H1 (cell line): ENCODE measurements at regions not wholly inside any gene's neighbourhood (a gene's known extent, or its start where the extent isn't known, plus 50 kb on each side); places are given as distances from the start of the nearest gene placed in this dataset.

Experiments used
- CTCF ChIA-PET: fragments of 300-600 bp; sonication (Branson Sonifier 250); formaldehyde crosslinking; loops from one replicate; lab custom pipeline; 2021; ENCODE audit not compliant: partially characterized antibody; lab: Charles Lee
- POLR2A ChIA-PET: fragments of 300-600 bp; sonication (Branson Sonifier 250); formaldehyde crosslinking; loops from one replicate; lab custom pipeline; 2021; ENCODE audit warnings: inconsistent platforms; ENCODE audit not compliant: partially characterized antibody; lab: Charles Lee
- DNase-seq, 2 experiments: peaks; one replicate each; pipeline versions ENCODE4 v3.0.0 to v3.0.0-alpha.2; 2010 to 2022; ENCODE audit warnings: low spot score in 2 of 2, low read depth in 1 of 2, mixed read lengths in 1 of 2
- FAIRE-seq: peaks from 2 replicates; lab custom pipeline; 2011; peaks lifted over from hg19 to GRCh38; lab: Jason Lieb, UNC
- H2AFZ ChIP-seq: 2 replicates; pipeline ENCODE4 v1.8.1; 2012; ENCODE audit warnings: low read length, inconsistent platforms
- H2AK5ac ChIP-seq: 2 replicates; pipeline ENCODE4 v1.6.1; 2013; ENCODE audit warnings: low read depth, low read length
- H2BK120ac ChIP-seq: replicated peaks from 2 replicates; pipeline ENCODE3; 2013; ENCODE audit warnings: low read depth, low read length, inconsistent platforms
- H2BK12ac ChIP-seq: 2 replicates; pipeline ENCODE4 v1.6.1; 2013; ENCODE audit warnings: low read depth, low read length
- H2BK15ac ChIP-seq: 2 replicates; pipeline ENCODE4 v1.6.1; 2013; ENCODE audit warnings: low read length
- H2BK20ac ChIP-seq: 2 replicates; pipeline ENCODE4 v1.6.1; 2013; ENCODE audit warnings: low read length
- H2BK5ac ChIP-seq: 2 replicates; pipeline ENCODE4 v1.6.1; 2013; ENCODE audit warnings: low read depth, low read length
- H3K14ac ChIP-seq: 2 replicates; pipeline ENCODE4 v1.6.1; 2013; ENCODE audit warnings: inconsistent platforms; ENCODE audit not compliant: insufficient read length
- H3K18ac ChIP-seq: 2 replicates; pipeline ENCODE4 v1.6.1; 2013; ENCODE audit warnings: low read length; ENCODE audit errors: extremely low read depth
- H3K23ac ChIP-seq: 2 replicates; pipeline ENCODE4 v1.6.1; 2013; ENCODE audit warnings: inconsistent platforms; ENCODE audit not compliant: insufficient read length
- H3K23me2 ChIP-seq: 2 replicates; pipeline ENCODE4 v1.6.1; 2013; ENCODE audit warnings: low read depth, low read length
- H3K27ac ChIP-seq: 2 replicates; pipeline ENCODE4 v1.6.1; 2011; ENCODE audit warnings: low read depth, low read length, inconsistent platforms
- H3K27me3 ChIP-seq, 4 experiments: replicated peaks in 1 of 4; 1 replicate in 1 of 4; 2 replicates in 3 of 4; pipeline versions ENCODE4 v1.6.1 to v1.8.1; 2011 to 2013; ENCODE audit warnings: low read length in 3 of 4, mild to moderate bottlenecking in 3 of 4, inconsistent platforms in 2 of 4, mixed read lengths in 2 of 4, moderate library complexity in 1 of 4; ENCODE audit not compliant: control insufficient read depth in 3 of 4, insufficient read depth in 3 of 4; ENCODE audit errors: extremely low read depth in 1 of 4
- H3K36me3 ChIP-seq, 4 experiments: 2 replicates each; pipeline versions ENCODE4 v1.6.1 to v1.8.1; 2011 to 2013; ENCODE audit warnings: mild to moderate bottlenecking in 4 of 4, low read length in 3 of 4, moderate library complexity in 2 of 4, control low read depth in 1 of 4, inconsistent platforms in 1 of 4; ENCODE audit not compliant: insufficient read depth in 4 of 4, control insufficient read depth in 2 of 4
- H3K4ac ChIP-seq: replicated peaks from 2 replicates; pipeline ENCODE3; 2013; ENCODE audit warnings: low read length, low read depth, mixed read lengths, inconsistent platforms; ENCODE audit not compliant: insufficient read length
- H3K4me1 ChIP-seq, 4 experiments: replicated peaks in 1 of 4; 1 replicate in 1 of 4; 2 replicates in 3 of 4; pipeline versions ENCODE4 v1.6.1 to v1.8.1; 2011 to 2013; ENCODE audit warnings: low read length in 3 of 4, inconsistent platforms in 2 of 4, mixed read lengths in 1 of 4; ENCODE audit not compliant: insufficient read depth in 4 of 4, control insufficient read depth in 3 of 4
- H3K4me2 ChIP-seq, 2 experiments: 2 replicates each; pipeline versions ENCODE4 v1.6.1 to v1.8.1; 2011 to 2013; ENCODE audit warnings: low read depth in 2 of 2, low read length in 2 of 2, control low read depth in 1 of 2, inconsistent platforms in 1 of 2, mild to moderate bottlenecking in 1 of 2; ENCODE audit not compliant: insufficient read depth in 1 of 2
- H3K4me3 ChIP-seq, 4 experiments: fragments of 200-600, 300-600 bp in 1 of 4; sonication (generic), shearing (Covaris generic), sonication (Bioruptor Twin) in 1 of 4; 2 replicates each; pipeline versions ENCODE4 v1.5.1 to v1.8.1; 2011 to 2016; ENCODE audit warnings: low read length in 4 of 4, low read depth in 3 of 4, control low read depth in 2 of 4, inconsistent platforms in 2 of 4, mild to moderate bottlenecking in 2 of 4, mixed read lengths in 1 of 4, moderate library complexity in 1 of 4; ENCODE audit not compliant: insufficient read depth in 2 of 4; ENCODE audit errors: extremely low read depth in 1 of 4
- H3K56ac ChIP-seq: replicated peaks from 2 replicates; pipeline ENCODE3; 2013; ENCODE audit warnings: low read depth, mild to moderate bottlenecking, mixed read lengths, low read length, inconsistent platforms; ENCODE audit not compliant: insufficient read length
- H3K79me1 ChIP-seq: 2 replicates; pipeline ENCODE4 v1.6.1; 2013; ENCODE audit warnings: low read depth, low read length, control low read depth
- H3K79me2 ChIP-seq, 2 experiments: 2 replicates each; pipeline versions ENCODE4 v1.6.1 to v1.8.1; 2012 to 2013; ENCODE audit warnings: low read length in 2 of 2, mild to moderate bottlenecking in 2 of 2, inconsistent platforms in 1 of 2; ENCODE audit not compliant: insufficient read depth in 2 of 2, control insufficient read depth in 1 of 2
- H3K9ac ChIP-seq, 4 experiments: replicated peaks in 1 of 4; 1 replicate in 1 of 4; 2 replicates in 3 of 4; pipeline versions ENCODE4 v1.6.1 to v1.8.1; 2011 to 2013; ENCODE audit warnings: low read depth in 3 of 4, low read length in 3 of 4, control low read depth in 2 of 4, mild to moderate bottlenecking in 2 of 4, moderate library complexity in 2 of 4, inconsistent platforms in 1 of 4; ENCODE audit errors: extremely low read depth in 1 of 4
- H3K9me3 ChIP-seq, 2 experiments: 2 replicates each; pipeline versions ENCODE4 v1.6.1 to v1.8.1; 2012 to 2013; ENCODE audit warnings: mild to moderate bottlenecking in 2 of 2, moderate library complexity in 2 of 2, control low read depth in 1 of 2, inconsistent platforms in 1 of 2, low read depth in 1 of 2, low read length in 1 of 2, mixed read lengths in 1 of 2; ENCODE audit not compliant: insufficient read depth in 2 of 2
- H4K20me1 ChIP-seq, 2 experiments: replicated peaks in 1 of 2; 2 replicates each; pipeline versions ENCODE3 to v1.8.1; 2011 to 2013; ENCODE audit warnings: inconsistent platforms in 2 of 2, low read length in 2 of 2, mild to moderate bottlenecking in 1 of 2; ENCODE audit not compliant: insufficient read depth in 2 of 2, control insufficient read depth in 1 of 2
- H4K5ac ChIP-seq: 2 replicates; pipeline ENCODE4 v1.6.1; 2013; ENCODE audit warnings: low read length, low read depth, mixed read lengths, inconsistent platforms; ENCODE audit not compliant: insufficient read length
- H4K8ac ChIP-seq: 2 replicates; pipeline ENCODE4 v1.8.0; 2013; ENCODE audit warnings: mild to moderate bottlenecking, moderate library complexity, low read length, inconsistent platforms; ENCODE audit not compliant: insufficient read depth; ENCODE audit errors: extremely low read depth
- H4K91ac ChIP-seq: replicated peaks from 2 replicates; pipeline ENCODE3; 2013; ENCODE audit warnings: low read length, mixed read lengths, inconsistent platforms; ENCODE audit not compliant: insufficient read length
- BACH1 ChIP-seq: IDR thresholded peaks from 2 replicates; pipeline ENCODE4 v1.6.1; 2012; ENCODE audit warnings: low read length, improper control_type of control experiment
- BRCA1 ChIP-seq: IDR thresholded peaks from 2 replicates; pipeline ENCODE4 v1.6.1; 2012; ENCODE audit warnings: low read depth, low read length, improper control_type of control experiment
- CBX8 ChIP-seq: fragments of 300-800, 300-1000 bp; sonication (generic); IDR thresholded peaks from 2 replicates; pipeline ENCODE4 v1.7.1; 2016; ENCODE audit warnings: low read depth, low read length, borderline replicate concordance
- CHD2 ChIP-seq: IDR thresholded peaks from 2 replicates; pipeline ENCODE4 v1.6.1; 2012; ENCODE audit warnings: low read length, improper control_type of control experiment
- GABPA ChIP-seq: IDR thresholded peaks from 2 replicates; pipeline ENCODE4 v1.6.1; 2011; ENCODE audit warnings: mild to moderate bottlenecking, low read length, moderate library complexity, borderline replicate concordance; ENCODE audit not compliant: insufficient read depth
- NANOG ChIP-seq: IDR thresholded peaks from 2 replicates; pipeline ENCODE4 v1.6.1; 2011; ENCODE audit warnings: low read length, low read depth, mild to moderate bottlenecking, inconsistent platforms; ENCODE audit not compliant: insufficient read depth, poor library complexity, severe bottlenecking
- POLR2A ChIP-seq, 2 experiments: IDR thresholded peaks; 1 replicate in 1 of 2; 2 replicates in 1 of 2; pipeline ENCODE4 v1.6.1; 2011; ENCODE audit warnings: low read depth in 2 of 2, low read length in 2 of 2, mild to moderate bottlenecking in 2 of 2; ENCODE audit errors: control extremely low read depth in 1 of 2
- RFX5 ChIP-seq: IDR thresholded peaks from 2 replicates; pipeline ENCODE4 v1.6.1; 2011; ENCODE audit warnings: low read depth, low read length, improper control_type of control experiment, borderline replicate concordance
- RNF2 ChIP-seq: fragments of 200-900, 300-1000 bp; sonication (generic); IDR thresholded peaks from 2 replicates; pipeline ENCODE4 v1.7.1; 2016; ENCODE audit warnings: borderline replicate concordance, low read depth, mild to moderate bottlenecking, antibody characterized with exemption, low read length; ENCODE audit not compliant: poor library complexity, severe bottlenecking; ENCODE audit errors: missing control alignments
- SIX5 ChIP-seq: IDR thresholded peaks from 2 replicates; pipeline ENCODE4 v1.6.1; 2011; ENCODE audit warnings: mild to moderate bottlenecking, low read depth, low read length
- SP1 ChIP-seq: IDR thresholded peaks from 2 replicates; pipeline ENCODE4 v1.6.1; 2011; ENCODE audit warnings: low read depth, low read length
- TBP ChIP-seq: IDR thresholded peaks from 2 replicates; pipeline ENCODE4 v1.6.1; 2011; ENCODE audit warnings: low read depth, low read length, improper control_type of control experiment
- TCF12 ChIP-seq: IDR thresholded peaks from 2 replicates; pipeline ENCODE4 v1.6.1; 2011; ENCODE audit warnings: low read depth, mild to moderate bottlenecking, low read length

DNA sequence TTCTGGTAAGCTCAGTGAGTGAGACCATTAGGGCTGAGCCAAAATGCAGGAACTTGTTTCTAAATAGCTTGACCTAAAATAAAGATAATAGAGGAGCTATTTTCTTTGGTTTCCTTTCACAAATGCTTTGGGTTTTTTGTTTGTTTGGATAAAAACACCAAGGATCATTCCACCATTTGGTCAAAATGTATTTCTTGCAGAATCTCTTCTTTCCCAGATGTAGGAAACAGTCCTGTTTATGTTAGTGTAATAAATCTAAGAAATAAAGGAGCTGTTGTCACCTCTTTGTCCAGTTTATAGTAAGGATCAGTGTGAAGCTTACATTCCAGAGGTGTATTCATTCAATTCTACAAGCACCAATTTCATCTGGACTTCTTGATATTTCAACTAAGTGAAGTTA lies 297.8 kb downstream of the GJA1 start:
- Histone ChIP-seq H3K23me2 (no peaks in the 10 kb centered on the region), H3K79me1 (no peaks in the 10 kb centered on the region), H2AK5ac (no peak overlapping the region), H3K36me3 (no peaks in the 10 kb centered on the region; a peak in 1 of 8 replicates), H3K4ac (no peak overlapping the region), H4K5ac (no peak overlapping the region), H4K8ac (no peak overlapping the region), H3K23ac (no peak overlapping the region), H3K79me2 (no peaks in the 10 kb centered on the region), H4K20me1 (no peaks in the 10 kb centered on the region), H2BK5ac (no peak overlapping the region), H3K18ac (no peak overlapping the region), H2BK120ac (no peak overlapping the region), H3K27me3 (no peaks in the 10 kb centered on the region), H3K56ac (no peak overlapping the region), H3K27ac (no peak overlapping the region), H2BK20ac (no peak overlapping the region), H4K91ac (no peak overlapping the region), H3K4me1 (no peaks in the 10 kb centered on the region), H3K9ac (no peak overlapping the region), H3K4me3 (no peak overlapping the region), H2BK15ac (no peak overlapping the region), H2AFZ (no peak overlapping the region), H3K4me2 (no peak overlapping the region), H3K14ac (no peak overlapping the region), H2BK12ac (no peak overlapping the region), H3K9me3 (peaks cover 0 to 7% of the 10 kb centered on the region in 2 experiments; a peak in 1 of 4 replicates)
- CTCF ChIA-PET = no interaction called here
- POLR2A ChIA-PET = interaction anchor here (1.6 kb wide), 1 partner anchor 295 kb away, joined by 5 read pairs; no protein-coding TSS in a partner anchor
- DNase-seq = no peak
- no peak for FAIRE-seq
- no peak for TF ChIP-seq GABPA
- TF ChIP-seq RNF2 = no peak
- TF ChIP-seq POLR2A (IDR thresholded peaks at IDR 0.05; ENCODE audit: control extremely low read depth in 1 of 2, low read depth in 2 of 2, low read length in 2 of 2) = no peak
- TF ChIP-seq TCF12 = no peak
- no peak for TF ChIP-seq BRCA1
- TF ChIP-seq CHD2 = no peak
- TF ChIP-seq SP1 = no peak
- TF ChIP-seq RFX5 = no peak
- no peak for TF ChIP-seq CBX8
- TF ChIP-seq SIX5 = no peak
- no peak for TF ChIP-seq NANOG
- no peak for TF ChIP-seq TBP
- TF ChIP-seq BACH1 = no peak
